Suprapubic skin (tissue), 4 donors: ENCODE measurements at regions not wholly inside any gene's neighbourhood (a gene's known extent, or its start where the extent isn't known, plus 50 kb on each side); places are given as distances from the start of the nearest gene placed in this dataset.

Experiments
- DNase-seq, 2 donors: peaks; one replicate each; pipeline ENCODE4 v3.0.0-alpha.2; 2019; ENCODE audit warnings: low spot score in 2 of 2
- H3K27ac ChIP-seq: fragments of 200-600 bp; sonication (generic); one replicate; pipeline ENCODE4 v1.5.1; 2019
- H3K27me3 ChIP-seq: fragments of 200-600 bp; sonication (generic); one replicate; pipeline ENCODE4 v1.5.1; 2019
- H3K36me3 ChIP-seq: fragments of 200-600 bp; sonication (generic); one replicate; pipeline ENCODE4 v1.5.1; 2019
- H3K4me1 ChIP-seq: fragments of 200-600 bp; sonication (generic); one replicate; pipeline ENCODE4 v1.5.1; 2019
- H3K4me3 ChIP-seq: fragments of 200-600 bp; sonication (generic); one replicate; pipeline ENCODE4 v1.5.1; 2019; ENCODE audit warnings: mild to moderate bottlenecking
- H3K9me3 ChIP-seq: fragments of 200-600 bp; sonication (generic); one replicate; pipeline ENCODE4 v1.5.1; 2019
- CTCF ChIP-seq, 2 donors: fragments of 200-600 bp in 1 of 2; fragments of 450-650 bp in 1 of 2; sonication (generic) in 1 of 2; IDR thresholded peaks; one replicate each; pipeline ENCODE4 v1.5.1; 2016 to 2019; ENCODE audit warnings: antibody characterized with exemption in 2 of 2, mild to moderate bottlenecking in 1 of 2, moderate library complexity in 1 of 2
- EP300 ChIP-seq: sonication (generic); formaldehyde crosslinking; IDR thresholded peaks from one replicate; pipeline ENCODE4 v1.6.1; 2017; ENCODE audit warnings: antibody characterized with exemption
- POLR2A ChIP-seq, 2 donors: fragments of 450-650 bp; IDR thresholded peaks; one replicate each; pipeline ENCODE4 v1.6.1; 2017; ENCODE audit warnings: antibody characterized with exemption in 2 of 2, mild to moderate bottlenecking in 2 of 2, moderate library complexity in 2 of 2
- POLR2AphosphoS5 ChIP-seq, 3 donors: sonication (generic); formaldehyde crosslinking; IDR thresholded peaks; one replicate each; pipeline ENCODE4 v1.6.1; 2017; ENCODE audit warnings: antibody characterized with exemption in 3 of 3
- WGBS: methylation state at CpG from one replicate; pipeline ENCODE4 v1.1.5; 2018; 5-methylcytosine and 5-hydroxymethylcytosine counted together

- H3K27me3 ChIP-seq, result no peaks in the 10 kb centered on the region
- no peak overlapping the region for H3K4me3 ChIP-seq
- H3K4me1 ChIP-seq, result no peaks in the 10 kb centered on the region
- 82% methylated on average over 4 of the region's 4 CpGs for WGBS
- no peak overlapping the region for H3K27ac ChIP-seq
- TF ChIP-seq POLR2AphosphoS5 (IDR thresholded peaks at IDR 0.05) (no peak), EP300 (no peak), CTCF (IDR thresholded peaks at IDR 0.05) (no peak), POLR2A (IDR thresholded peaks at IDR 0.05) (no peak)
- DNase-seq, result no peak
- H3K36me3 ChIP-seq, result no peaks in the 10 kb centered on the region
- peaks cover 4% of the 10 kb centered on the region for H3K9me3 ChIP-seq
Measured at GRCh38 chr15:45995800-45996199, 361.0 kb downstream of the SQOR start.

GRCh38 chr15:46014532-46014931 lies 379.7 kb downstream of the SQOR start:
- WGBS, result 93% methylated on average over 3 of the region's 3 CpGs
- no peaks in the 10 kb centered on the region for H3K4me1 ChIP-seq
- H3K9me3 ChIP-seq, result peaks cover 7% of the 10 kb centered on the region
- no peak overlapping the region for H3K4me3 ChIP-seq
- no peaks in the 10 kb centered on the region for H3K36me3 ChIP-seq
- DNase-seq, result no peak
- TF ChIP-seq POLR2AphosphoS5 (IDR thresholded peaks at IDR 0.05) (no peak), CTCF (IDR thresholded peaks at IDR 0.05) (no peak), EP300 (no peak), POLR2A (IDR thresholded peaks at IDR 0.05) (no peak)
- no peaks in the 10 kb centered on the region for H3K27me3 ChIP-seq
- H3K27ac ChIP-seq, result no peak overlapping the region

GRCh38 chr15:46034755-46035154 lies 399.9 kb downstream of the SQOR start:
- H3K4me3 ChIP-seq, result no peak overlapping the region
- H3K9me3 ChIP-seq, result no peaks in the 10 kb centered on the region
- H3K36me3 ChIP-seq, result no peaks in the 10 kb centered on the region
- DNase-seq, result no peak
- H3K27me3 ChIP-seq, result no peaks in the 10 kb centered on the region
- 88% methylated on average over 2 of the region's 2 CpGs for WGBS
- no peak overlapping the region for H3K27ac ChIP-seq
- TF ChIP-seq EP300, result no peak
- TF ChIP-seq POLR2AphosphoS5 (IDR thresholded peaks at IDR 0.05), result no peak
- TF ChIP-seq CTCF (IDR thresholded peaks at IDR 0.05), result no peak
- no peak for TF ChIP-seq POLR2A (IDR thresholded peaks at IDR 0.05)
- H3K4me1 ChIP-seq, result no peaks in the 10 kb centered on the region

GRCh38 chr15:46039703-46040102 lies 404.9 kb downstream of the SQOR start:
- 62% methylated on average over 4 of the region's 4 CpGs for WGBS
- no peak for DNase-seq
- H3K36me3 ChIP-seq, result no peaks in the 10 kb centered on the region
- no peak overlapping the region for H3K27ac ChIP-seq
- H3K4me1 ChIP-seq, result no peaks in the 10 kb centered on the region
- H3K9me3 ChIP-seq, result no peaks in the 10 kb centered on the region
- H3K4me3 ChIP-seq, result no peak overlapping the region
- H3K27me3 ChIP-seq, result no peaks in the 10 kb centered on the region
- no peak for TF ChIP-seq POLR2AphosphoS5 (IDR thresholded peaks at IDR 0.05)
- no peak for TF ChIP-seq EP300
- TF ChIP-seq POLR2A (IDR thresholded peaks at IDR 0.05), result no peak
- TF ChIP-seq CTCF (IDR thresholded peaks at IDR 0.05), result no peak

GRCh38 chr15:46041905-46042304 lies 407.1 kb downstream of the SQOR start:
- Histone ChIP-seq H3K27me3 (no peaks in the 10 kb centered on the region), H3K9me3 (no peaks in the 10 kb centered on the region), H3K4me3 (no peak overlapping the region), H3K36me3 (no peaks in the 10 kb centered on the region), H3K27ac (no peak overlapping the region), H3K4me1 (no peaks in the 10 kb centered on the region)
- TF ChIP-seq EP300 (no peak), POLR2A (IDR thresholded peaks at IDR 0.05) (no peak), CTCF (IDR thresholded peaks at IDR 0.05) (no peak), POLR2AphosphoS5 (IDR thresholded peaks at IDR 0.05) (no peak)
- 86% methylated on average over 5 of the region's 5 CpGs for WGBS
- DNase-seq, result no peak
